ENCODE measurements at regions not wholly inside any gene's neighbourhood (a gene's known extent, or its start where the extent isn't known, plus 50 kb on each side); places are given as distances from the start of the nearest gene placed in this dataset.

DNA sequence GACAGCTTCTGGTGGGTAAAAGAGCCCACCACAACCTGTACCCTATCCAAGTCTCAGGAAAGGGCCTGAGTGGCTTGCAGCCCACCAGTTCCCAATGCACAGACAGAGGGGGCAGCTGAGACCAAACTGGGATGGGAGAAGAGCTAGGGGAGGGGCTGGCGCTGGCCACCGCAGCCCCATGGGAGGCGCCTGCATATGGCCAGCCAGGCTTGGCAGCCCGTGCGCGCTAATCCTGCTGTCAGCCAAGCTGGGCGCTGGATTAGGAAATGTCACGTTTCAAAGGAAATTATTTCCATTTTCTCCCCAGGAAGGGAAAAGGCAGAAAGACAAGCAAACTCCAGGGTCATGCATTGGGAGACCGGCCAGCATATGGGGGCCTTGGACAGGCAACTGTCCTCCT, 236.8 kb downstream of the BUD13 start:
- DNase-seq (ENCODE audit: low spot score): no peak

DNA sequence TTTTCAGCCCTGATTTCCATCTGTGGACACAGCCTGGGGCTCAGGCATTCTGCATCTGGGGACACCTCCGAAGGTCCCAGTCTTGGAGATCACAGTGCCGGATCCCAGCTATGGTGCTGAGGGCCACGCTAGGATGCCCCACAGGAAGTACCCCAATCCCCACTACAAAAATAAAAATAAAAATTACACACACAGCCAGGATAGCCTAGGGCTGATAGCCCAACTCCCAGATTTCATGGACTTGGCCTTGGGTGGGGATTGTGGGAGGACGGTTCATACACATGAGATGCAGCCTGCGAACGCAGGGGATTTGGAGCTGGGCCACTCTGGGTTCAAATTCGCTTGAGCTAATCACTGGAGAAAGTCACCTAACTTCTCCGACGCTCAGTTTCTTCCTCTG, 237.7 kb downstream of the BUD13 start:
- DNase-seq (ENCODE audit: low spot score): no peak

DNA sequence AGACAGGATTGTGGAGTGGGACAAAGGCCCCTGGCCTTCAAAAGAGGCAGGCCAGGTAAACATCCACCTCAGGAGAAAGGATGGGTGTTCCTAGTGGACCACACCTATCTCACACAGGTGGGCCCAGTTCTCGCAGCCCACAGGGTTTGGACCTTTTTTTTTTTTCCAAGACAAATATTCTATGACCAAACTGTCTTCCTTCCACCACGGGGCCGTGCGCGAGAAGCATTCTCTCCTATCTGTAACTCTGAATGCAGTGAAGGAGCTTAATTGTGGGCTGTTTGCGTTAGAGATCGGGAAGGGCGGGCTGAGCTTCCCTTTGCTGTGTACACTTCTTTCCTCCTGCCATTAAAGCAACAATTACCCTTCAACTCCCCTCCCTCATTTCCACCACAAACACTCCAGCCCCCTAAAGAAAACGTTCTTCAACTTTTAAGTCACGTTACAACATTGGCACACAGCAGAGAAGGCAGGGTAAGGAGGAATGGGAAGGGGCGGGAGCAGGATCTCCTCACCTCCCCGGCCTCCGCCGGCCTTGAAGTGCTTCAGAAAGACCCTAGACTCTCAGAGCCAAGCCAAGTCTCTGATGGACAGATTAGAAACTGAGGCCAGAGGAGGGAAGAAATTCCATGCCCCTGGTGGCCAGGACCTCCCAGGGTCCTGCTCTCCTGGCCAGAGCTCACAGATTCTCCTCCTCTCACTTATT, 238.4 kb downstream of the BUD13 start:
- DNase-seq (ENCODE audit: low spot score): no peak

DNA sequence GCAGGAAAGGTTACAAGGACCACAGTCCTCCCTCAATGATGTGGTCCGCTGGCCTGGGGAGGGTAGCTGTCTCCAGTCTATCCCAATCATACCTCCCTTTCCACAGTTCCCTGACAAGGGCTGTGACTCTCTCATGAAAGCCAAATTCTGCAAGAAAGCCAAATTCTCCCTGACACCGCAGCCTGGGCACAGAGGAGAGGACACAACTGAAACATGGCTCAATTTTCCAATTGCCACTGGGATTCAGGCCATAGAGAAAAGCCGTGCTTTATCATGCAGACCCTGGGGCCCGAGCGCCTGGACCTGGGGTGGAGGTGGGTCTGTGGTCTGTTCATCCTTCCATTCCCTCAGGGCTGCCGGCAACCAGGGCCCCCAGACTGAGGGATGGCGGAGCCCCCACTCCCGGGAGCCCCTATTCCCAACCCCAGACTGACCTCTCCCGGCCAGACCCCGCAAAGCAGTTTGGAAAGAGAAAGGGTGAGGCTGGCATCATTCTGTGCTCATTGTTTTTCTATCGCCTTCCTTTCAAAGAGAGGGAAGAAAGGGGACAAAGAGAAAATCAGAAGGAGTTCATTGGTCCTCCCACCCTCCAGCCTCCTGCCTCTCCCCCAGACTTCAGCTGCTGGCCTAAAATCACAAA, 239.5 kb downstream of the BUD13 start:
- no peak for DNase-seq (ENCODE audit: low spot score)

DNA sequence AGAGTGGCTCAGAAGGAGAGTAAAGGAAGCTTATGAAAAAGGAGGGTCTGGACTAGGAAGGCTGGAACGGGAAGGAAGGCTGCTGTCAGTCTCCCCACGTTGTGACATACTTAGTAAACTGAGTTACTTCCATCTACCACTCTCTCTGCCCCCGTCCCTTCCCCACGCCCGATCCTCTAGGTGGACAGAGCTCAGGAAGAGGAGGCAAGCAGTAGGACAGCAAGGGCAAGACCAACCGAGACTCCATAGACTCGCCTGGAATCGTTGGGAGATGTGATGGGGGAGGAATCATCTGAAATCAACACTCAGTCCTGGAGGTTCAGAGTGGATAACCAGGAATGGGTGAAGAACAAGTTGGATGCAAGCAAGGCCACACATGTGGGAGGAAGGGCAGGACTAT, 240.7 kb downstream of the BUD13 start:
- no peak for DNase-seq (ENCODE audit: low spot score)

DNA sequence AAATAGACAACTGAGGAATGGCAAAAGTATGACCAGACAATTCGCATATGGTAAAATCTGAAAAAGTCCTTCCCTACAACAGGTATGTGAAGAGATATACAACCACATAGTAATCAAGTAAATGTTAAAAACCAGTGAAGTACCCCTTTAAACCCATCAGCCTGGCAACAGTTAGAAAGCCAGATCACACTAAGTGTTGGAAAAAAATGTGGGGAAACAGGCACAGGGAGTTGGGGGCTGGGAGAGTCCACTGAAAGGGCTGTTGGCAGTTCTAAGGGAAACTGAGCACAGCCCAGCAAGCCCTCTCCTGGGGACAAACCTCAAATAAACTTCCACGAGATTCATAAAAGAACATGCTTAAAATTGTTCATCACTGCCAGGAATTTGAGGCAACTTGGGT, 242.1 kb downstream of the BUD13 start:
- DNase-seq (ENCODE audit: low spot score): no peak

DNA sequence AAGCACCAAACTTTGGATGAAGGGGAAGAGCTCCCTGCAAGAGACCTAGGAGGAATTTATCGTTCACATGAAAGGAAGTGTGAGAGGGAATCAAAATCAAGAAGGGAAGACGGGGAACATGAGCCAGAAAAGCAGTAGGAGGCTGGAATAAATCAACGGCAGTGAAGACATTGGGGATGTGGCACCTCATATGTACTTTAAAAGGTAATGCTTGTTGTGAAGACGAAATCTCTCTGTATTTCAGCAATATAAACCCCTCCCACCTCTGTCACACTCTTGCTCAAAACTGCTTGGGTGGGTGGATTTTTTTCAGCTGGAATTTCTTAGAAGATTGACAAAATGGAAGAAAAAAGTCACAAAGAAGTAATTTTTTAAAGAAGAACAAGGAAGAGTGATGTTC, 243.5 kb downstream of the BUD13 start:
- no peak for DNase-seq (ENCODE audit: low spot score)

DNA sequence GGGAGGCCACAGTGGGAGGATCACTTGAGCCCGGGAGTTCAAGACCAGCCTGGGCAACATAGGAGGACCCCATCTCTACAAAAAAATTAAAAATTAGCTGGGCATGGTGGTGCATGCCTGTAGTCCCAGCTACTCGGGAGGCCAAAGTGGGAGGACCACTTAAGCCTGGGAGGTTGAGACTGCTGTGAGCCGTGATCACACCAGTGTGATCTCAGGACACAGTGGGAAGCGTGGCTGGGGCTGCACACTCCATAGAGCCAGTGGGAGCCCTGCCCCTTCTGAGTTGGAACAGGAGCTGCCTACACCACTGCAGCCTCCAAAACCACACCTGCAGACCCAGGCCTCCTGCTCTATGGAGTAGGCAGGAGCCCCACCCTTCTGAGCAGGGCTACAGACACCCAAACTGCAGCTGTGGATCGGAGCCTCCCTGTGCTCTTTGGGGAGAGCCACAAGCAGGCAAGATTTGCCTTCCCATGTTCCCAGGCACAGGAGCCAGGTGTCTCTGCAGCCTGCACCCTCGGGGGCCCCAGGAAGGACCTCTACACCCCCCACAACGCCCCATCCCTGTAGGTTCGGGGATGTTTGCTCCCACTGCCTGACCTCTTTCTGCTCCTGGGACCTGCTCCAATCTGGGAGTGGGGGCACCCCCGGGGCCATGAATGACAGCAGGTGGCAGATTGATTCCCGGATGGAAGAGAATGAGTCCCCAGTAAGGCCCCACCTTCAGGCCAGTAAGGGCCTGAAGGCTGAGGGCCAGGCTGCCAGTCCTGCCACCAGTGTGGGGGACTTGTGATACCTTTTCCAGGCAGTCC, 245.4 kb downstream of the BUD13 start:
- no peak for DNase-seq (ENCODE audit: low spot score)

DNA sequence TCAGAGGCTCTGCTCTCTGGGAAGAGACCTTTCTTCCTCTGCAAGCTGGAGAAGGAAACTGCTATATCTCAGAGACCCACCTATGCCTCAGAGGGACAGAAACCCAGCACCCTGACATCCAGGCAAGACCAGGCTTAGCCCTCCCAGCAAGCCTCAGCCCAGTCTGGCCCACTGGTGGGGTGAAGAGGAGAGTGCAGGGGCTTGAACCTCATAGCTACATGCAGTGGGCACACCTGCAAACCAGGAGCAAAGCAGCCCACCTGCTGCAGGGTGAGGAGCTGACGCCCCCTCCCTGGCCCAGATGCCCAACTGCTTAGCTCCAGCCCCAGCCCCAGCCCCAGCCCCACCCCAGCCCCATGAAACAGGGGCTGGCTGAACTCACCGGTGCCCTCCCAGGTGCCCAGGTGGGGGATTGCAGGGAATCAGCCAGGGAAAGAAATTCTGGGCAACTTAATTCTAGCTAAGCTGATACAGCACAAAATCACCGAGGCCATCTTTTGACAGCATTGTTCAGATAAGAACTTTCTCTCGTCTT, 246.8 kb downstream of the BUD13 start:
- no peak for DNase-seq (ENCODE audit: low spot score)

DNA sequence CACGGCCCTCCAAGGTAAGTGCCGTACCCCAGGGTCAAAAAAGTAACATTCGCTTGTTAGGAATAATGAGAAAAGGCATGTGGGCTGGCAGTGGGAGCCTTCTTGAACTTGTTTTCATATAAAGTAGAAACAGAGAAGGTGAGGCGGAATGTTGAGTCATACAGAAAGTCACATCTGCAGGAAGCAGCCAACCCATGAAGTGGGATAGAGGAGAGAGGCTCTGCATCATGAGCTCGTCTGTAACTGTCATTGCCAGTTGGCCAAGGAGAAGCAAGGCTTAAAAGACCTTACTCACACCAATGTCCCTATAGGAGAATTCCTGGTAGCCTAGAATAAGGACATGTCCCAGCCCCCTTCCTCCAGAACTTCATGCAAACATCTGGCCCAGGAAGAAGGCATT, 253.3 kb downstream of the BUD13 start:
- DNase-seq (ENCODE audit: low spot score): no peak

DNA sequence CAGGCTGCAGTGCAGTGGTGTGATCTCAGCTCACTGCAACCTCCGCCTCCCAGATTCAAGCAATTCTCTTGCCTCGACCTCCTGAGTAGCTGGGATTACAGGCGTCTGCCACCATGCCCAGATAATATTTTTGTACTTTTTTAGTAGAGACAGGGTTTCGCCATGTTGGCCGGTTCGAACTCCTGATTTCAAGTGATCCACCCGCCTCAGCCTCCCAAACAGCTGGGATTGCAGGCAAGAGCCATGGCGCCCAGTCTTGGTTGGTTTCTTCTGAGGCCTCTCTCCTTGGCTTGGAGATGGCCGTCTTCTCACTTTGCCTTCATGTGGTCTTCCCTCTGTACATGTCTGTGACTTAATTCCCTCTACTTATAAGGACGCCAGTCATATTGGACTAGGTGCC, 254.6 kb downstream of the BUD13 start:
- DNase-seq (ENCODE audit: low spot score): no peak

DNA sequence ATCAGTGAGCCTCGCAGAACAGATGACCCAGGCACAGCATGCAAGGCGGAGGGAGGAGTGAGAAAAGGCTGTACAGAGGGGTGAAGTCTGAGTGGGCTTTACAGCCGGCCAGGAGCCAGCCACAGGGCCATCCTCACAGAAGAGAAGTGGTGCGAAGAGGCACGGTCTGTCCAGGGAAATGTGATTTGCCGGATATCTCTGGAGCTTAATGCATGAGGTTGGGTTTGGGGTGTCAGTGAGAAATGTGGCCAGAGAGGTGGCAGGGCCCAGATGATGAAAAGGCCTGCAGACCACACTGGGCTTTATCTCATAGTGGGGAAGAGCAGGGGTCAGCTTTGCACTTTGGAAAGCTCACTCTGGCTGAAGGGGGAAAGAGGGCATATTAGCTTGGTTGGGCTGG, 255.2 kb downstream of the BUD13 start:
- no peak for DNase-seq (ENCODE audit: low spot score)

DNA sequence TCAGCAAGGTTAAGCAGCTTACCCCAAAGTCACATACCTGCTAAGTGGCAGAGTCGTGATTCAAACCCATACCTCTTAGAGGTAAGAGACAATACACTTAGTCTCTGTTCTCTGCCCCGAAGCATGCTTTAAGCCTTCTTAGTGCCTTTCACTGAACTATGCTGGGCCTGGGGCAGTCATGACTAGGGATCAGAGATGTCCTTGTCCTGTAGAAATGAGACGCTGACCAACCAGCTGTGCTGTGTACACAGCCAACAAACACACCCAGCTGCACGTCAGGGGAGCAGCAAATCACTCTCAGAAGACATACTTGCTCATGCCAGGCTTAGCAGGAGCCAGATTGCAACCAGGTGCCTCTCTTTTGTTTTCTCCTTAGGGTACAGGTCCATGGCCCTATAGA, 255.7 kb downstream of the BUD13 start:
- no peak for DNase-seq (ENCODE audit: low spot score)

DNA sequence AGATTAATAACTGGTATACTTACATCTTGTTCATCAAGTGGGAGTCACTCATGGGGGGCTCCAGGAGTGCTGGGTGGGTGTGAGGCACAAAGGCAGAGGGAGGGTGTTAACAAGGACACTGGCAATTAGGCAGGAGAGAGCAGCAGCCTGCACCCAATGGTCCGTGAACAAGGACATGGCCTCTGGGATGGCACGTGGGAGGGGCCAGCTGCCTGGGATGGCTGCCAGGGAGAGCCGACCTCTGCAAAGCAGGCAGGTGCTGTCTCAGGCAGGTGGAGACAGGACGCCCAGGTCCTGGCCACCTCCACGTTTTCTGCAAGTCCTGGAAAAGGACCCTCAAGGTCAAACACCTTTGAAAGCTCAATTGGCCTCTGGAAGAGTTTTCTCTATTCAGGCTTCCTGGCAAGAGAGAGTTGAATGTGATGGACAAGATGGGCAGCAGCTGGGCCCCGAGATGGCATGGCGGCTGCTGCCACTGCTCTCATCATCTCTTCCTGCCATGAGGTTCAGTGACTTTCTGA, 257.1 kb downstream of the BUD13 start:
- DNase-seq (ENCODE audit: low spot score): no peak

DNA sequence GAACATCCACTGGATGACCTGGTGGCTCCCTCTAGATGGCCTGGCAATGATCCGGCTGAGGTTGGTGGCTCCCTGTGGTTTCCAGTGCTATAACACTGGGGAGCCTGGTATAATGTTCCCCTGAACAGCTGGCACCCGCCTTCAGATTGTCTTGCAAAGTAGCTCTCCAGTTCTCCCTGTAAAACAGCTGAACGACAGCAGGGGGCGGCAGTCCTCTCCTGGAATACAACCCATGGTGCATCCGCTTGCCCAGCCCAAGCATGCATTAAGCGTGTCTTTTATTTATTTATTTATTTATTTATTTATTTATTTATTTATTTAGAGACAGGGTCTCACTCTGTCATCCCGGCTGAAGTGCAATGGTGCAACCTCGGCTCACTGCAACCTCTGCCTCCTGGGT, 258.9 kb downstream of the BUD13 start:
- DNase-seq (ENCODE audit: low spot score): no peak

DNA sequence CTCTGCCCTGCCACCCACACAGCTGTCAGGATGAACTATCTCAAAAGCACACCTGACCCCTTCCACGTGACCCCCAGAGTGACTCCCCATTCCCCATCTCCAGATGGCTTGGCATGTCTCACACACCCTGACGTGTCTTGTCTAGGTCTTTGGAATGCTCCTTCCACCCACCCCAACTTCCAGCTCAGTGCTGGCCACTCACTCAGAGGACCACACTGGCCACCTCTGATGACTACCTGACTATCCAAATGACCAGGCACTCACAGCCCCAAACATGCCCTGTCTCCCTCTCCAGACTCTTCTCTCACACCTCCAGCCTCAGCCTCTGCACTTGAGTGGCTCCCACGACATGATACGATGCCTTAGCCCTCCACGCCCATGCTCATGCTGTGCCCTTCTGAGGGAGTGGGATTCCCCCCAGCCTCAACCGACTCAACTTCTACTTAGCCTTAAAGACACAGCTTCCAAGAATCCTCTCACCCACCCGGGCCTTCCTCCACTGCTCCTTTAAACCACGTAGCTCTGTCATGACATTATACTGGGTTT, 259.4 kb downstream of the BUD13 start:
- no peak for DNase-seq (ENCODE audit: low spot score)

DNA sequence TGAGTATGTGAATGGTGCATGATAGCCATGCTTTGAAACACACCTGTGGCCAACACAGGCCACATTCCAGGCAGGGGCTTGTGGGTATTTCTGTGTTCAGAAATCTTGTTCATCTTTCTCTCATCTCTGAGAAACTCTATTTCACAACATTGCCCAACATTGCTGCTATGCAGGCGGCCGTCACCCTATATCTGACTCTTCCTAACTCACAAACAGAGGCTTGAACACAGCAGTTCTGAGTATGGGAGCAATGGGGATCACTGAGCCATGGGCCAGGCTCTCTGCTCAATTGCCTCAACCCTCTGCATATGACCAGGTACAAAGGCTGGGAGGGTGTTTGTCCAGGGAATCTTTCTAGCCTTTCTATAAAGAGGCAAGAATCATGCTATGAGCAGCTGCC, 259.9 kb downstream of the BUD13 start:
- DNase-seq (ENCODE audit: low spot score): no peak

DNA sequence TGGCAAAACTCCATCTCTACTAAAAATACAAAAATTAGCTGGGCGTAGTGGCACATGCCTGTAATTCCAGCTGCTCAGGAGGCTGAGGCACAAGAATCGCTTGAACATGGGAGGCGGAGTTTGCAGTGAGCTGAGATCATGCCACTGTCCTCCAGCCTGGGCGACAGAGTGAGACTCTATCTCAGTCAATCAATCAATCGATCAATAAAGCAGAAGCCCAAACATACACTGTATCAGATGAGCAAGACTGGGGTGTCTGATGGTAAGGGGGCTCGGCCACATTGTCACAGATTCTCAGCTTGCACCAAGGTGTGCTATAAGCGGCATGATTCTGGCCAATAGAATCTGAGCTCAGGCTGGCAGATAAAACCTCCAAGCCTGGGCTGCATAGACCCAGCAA, 261.1 kb downstream of the BUD13 start:
- DNase-seq (ENCODE audit: low spot score): no peak

DNA sequence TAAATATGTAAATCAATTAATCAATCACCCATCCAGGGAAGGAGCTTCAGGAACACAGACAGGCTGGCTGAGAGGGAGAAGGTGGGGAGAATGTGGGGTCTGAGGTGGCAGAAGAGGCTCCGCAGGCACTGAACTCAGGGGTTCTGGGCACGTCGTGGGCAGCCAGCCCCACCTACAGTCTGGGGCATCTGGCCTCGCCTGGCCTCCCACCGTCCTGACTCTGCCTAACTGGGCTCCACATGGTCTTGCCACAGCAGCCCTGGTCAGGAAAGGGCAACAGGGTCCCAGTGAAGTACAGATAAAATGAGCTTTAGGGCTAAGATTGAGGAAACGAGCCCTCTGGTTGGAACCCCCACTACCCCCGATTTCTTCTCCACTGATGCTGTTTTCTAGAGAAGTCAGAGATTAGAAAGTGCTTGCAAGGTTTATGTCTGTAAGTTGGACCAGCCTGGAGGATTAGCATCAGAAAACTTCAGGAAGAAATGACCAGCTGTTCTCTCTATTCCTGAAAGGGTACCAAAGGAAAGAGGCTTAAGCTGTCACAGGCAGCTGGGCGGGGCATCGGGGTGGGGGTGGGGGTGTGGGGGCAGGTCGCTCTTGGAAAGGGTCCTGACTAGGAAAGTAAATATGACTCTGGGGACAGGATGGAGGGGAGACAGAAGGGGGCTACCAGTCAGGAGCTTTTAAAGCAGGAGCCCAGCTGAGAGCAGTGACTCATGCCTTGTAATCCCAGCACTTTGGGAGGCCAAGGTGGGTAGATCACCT, 261.7 kb downstream of the BUD13 start:
- no peak for DNase-seq (ENCODE audit: low spot score)

DNA sequence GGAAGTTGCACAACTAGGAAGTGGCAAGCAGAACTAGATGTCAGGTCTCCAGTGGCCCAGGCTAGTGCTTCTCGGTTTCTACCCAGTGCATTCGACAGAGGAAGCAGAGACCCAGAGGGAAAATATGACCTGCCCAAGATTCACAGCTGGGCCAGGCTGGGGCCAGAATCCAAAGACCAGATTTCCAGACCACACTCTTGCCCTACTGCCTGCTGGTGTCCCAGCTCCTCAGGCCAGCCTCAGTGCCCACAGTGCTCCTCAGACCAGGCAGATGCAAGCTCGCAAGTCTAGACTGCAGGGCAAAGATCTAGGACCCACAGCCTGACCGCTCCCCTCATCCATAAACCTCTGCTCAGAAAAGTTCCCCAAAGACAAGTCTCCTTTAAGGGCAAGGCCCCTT, 262.6 kb downstream of the BUD13 start:
- no peak for DNase-seq (ENCODE audit: low spot score)

DNA sequence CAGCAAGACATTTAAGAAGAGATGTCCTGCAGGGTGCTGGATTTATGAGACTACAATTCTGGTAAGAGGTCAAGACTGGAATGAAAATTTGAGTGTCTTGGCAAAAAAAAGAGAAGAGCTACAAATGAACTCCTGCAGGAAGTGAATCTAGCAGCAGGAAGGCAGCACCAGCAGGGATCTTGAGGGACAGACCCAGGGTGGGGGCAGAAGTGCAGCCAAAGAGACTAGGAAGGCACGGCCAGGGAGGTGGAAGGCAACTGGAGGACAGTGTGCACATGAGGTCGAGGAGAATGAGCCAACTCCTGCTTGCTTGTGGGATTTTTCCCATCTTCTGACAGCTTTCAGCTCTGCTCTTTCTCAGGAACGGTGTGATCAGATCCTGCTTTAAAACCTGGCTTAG, 263.2 kb downstream of the BUD13 start:
- DNase-seq (ENCODE audit: low spot score): no peak
